ENCODE measurements at regions not wholly inside any gene's neighbourhood (a gene's known extent, or its start where the extent isn't known, plus 50 kb on each side); places are given as distances from the start of the nearest gene placed in this dataset.

DNA sequence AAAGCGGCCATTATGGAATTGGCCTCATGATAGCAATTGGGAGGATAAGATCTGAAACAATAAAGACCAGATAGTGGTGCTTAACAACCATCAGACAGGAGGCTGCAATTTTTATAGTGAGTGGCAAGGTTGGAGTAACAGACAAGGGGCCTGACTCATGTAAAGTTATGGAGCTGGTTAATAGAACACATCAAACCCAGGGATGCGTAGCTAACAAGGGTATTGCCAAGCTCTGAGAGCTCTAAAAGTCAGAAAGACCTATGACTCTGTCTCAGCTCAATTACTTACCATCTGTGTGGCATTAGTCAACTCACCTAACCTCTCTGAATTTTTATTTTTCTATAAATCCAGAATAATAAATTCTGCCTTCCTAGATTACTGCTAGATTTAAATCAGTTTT, 1731.5 kb upstream of the FLRT2 start:
- no peak for DNase-seq

DNA sequence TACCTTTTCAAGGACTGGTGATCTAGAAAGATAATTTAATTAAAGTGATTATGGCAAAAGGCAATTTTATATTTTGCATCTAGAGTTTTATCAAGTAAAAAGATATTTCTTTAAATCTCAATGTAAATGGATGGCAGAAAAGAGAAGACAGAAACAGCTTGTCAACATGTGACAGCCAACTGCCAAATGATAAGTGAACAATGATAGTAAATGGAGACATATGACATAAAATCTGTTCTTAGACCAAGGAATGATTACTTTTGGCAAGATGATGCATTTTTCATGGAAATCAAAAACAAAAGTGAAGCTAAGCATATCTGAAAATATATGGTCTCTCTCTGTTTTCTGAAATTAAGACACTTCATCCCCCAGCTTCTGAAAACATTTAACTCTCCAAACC, 1730.7 kb upstream of the FLRT2 start:
- no peak for DNase-seq

DNA sequence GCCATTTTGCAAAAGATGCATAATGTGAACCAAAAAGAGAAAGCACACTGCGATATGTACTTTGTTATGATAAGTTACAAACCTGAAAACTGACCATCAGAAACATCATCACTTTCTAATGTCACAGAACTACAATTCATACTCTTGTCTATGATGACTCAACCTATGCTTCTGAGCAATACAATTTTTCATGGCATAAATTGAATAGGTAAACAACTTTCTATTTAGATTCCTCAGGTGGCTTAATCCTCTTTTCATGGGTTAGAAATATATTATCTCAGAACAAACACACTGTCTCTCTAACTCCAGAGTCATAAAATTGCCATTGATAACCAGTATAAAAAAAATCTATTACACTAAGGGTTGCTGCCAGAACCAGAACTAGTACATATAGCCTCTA, 1715.0 kb upstream of the FLRT2 start:
- no peak for DNase-seq

DNA sequence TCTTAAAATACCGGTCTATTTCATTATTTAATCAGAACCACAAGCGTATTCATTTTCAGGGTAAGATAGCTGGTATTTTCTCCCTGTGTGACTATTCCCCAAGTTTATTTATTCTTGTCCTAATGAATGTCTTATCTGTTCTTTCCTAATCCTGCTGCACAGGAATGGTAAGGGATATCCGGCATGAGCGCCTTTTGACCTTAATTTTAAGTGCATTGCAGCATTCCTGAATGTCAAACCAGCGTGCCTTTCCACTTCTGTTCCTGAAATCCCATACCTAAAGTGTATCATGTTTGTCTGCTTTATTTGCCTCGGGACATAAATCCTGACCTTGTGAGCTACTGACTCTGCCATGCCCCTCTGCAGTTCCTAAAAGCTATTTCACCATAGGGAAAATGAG, 1713.2 kb upstream of the FLRT2 start:
- DNase-seq: no peak

DNA sequence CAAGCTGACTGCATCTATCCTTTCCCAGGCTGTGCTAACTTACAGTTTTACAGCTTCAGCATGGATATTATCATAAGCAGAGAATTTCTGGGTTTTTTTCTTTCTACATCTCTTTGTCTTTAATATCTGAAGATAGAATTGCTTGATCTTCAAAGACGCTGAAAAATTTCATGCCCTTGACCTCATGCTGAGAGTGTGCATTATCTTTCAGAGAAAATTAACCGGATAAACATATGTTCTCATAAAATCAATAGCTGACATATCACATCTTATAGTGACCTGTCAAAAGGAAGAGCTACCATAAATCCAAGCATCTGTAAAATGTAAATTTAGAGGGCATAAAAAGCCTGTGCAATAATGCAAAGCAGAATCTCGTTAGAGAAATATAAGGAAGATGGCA, 1704.1 kb upstream of the FLRT2 start:
- no peak for DNase-seq

DNA sequence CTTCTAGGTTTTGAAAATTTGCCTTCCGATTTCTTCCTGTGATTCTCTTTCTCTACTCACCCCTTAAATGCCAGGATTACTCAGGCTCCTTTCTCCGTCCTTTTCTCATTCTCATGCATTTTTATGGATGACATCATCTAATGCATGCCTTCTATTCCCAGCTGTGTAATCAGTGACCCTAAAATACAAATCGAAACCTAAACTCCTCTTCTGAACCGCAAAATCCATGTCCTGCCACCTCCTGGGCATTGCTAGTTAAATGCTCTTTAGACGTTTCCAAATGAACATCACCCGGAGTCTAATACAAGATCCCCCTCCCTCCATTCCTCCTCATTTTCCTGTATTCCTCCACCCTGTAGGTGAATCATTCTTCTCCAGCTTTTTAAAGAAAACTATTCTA, 1703.1 kb upstream of the FLRT2 start:
- DNase-seq: no peak

DNA sequence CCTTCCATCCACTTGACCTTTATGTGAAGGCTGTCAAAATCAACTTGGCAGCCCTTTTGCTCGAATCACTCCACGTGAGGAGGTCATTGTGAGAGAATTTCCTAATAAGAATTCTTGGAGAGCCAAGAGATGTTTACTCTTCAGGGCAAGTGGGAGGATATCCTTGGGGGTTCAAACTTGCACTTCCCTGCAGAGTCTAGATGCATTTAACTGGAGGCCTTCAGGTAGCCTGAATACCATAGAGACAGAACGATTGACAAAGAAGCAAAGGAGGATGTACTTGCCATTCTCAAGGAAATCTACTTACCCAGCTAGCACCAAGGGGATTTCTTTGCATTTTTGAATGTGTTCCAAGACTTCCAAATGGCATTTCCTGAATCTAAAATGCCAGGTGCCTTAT, 1702.6 kb upstream of the FLRT2 start:
- no peak for DNase-seq

DNA sequence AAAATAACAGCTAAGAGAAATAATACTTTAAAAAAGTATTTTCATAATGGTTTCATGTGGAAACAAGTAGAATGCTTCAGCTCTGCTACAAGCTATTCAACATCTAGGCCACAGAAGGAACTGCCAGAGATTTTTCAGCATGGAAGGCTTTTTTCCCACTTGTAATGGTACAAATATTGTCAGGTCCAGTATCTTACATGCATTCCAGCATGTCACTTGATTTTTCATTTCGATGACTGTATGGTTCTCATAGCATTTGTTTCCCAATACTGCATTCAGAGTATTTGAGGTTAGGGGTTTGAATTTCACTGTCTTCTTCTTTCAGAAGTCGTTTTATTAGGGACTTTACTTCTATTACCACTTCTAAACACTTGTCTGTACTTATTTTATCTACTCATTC, 1701.5 kb upstream of the FLRT2 start:
- no peak for DNase-seq

DNA sequence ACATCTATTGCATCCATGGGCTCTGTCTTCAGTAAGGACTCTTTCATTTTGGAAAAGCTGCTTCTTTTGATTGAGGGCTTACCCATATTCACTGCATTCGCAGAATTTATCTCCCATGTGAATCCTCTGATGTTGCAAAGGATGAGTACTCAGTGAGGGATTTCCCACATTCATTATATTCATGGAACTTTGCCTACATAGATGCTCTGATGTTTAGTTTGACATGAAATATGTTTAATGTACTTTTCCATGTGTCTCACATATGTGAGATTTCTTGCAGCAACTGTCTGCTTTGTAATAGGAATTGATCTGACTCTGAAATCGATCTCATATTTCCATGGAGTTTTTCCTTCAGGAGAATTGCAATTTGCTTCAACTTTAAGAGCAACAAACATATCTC, 1699.6 kb upstream of the FLRT2 start:
- no peak for DNase-seq

DNA sequence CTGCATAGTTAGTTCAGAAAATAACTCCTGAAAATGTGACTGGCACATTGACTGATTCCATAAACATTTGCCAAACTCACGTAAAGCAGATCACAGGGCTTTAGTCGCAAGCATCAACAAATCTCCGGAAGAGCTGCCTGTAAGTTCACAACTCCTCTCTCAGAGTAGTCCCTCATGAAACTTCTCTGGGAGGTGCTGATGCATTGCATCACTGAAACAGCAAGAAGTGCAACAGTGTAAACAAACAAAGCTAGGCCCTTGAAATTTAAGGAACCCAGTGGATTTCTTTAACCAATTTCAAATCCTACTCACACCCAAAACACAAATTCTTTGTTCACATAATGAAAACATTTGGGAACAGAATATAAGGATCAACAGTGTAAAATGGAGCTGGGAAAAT, 1691.7 kb upstream of the FLRT2 start:
- no peak for DNase-seq

DNA sequence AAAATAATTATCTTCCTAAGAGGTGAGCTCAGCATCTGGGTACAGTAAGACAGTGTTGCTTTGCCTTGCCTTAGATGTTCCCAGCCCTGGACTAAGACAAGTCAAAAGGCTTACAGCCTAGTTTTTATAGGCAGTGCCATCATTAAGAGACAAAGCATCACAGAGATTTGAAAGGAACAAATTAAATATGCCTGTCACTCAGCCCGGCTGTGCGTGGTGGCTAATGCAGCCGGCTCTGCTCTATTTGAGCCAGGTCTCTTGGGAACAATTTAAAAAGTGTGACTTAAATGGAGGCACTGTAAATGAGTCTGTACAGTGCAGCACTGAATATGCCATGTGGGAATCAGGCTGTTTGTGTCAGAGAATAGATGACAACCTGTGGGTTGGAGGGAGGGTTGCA, 1687.4 kb upstream of the FLRT2 start:
- no peak for DNase-seq

DNA sequence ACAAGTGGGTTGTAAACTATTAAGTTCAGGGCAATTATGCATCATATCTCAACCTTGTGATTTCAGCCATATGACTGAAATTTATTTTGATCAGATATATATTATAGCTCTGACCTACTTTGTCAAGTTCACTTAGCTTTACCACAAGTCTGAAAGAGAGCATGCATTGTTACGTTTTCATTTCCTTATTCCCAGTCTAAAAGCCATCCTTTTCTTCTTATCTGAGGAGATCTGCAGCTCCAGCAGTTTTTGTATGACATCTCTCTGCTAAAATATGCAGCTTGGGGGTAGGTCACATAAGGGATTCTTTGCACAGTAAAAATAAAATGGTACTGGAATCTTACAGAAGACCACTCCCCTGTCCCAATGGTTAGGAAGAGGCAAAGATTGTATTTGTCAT, 1682.8 kb upstream of the FLRT2 start:
- DNase-seq: no peak

DNA sequence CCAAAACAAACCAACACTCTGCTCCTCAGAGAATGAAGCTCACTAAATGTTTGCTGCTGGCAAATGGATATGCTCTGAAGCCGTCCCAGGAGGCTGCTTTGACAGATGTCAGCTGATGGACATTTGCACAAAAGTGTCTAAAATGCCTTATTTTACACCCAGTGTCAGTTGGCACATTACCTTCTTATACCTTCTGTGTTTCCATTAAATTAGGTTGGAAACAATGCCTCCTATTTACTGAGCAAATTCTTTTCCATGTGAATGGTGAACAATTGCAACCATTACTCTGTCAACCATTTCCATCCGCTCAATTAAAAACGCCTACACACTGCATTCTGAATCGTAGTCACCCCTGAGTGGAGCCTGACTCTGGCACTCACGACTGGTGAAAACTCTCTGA, 1679.9 kb upstream of the FLRT2 start:
- no peak for DNase-seq

DNA sequence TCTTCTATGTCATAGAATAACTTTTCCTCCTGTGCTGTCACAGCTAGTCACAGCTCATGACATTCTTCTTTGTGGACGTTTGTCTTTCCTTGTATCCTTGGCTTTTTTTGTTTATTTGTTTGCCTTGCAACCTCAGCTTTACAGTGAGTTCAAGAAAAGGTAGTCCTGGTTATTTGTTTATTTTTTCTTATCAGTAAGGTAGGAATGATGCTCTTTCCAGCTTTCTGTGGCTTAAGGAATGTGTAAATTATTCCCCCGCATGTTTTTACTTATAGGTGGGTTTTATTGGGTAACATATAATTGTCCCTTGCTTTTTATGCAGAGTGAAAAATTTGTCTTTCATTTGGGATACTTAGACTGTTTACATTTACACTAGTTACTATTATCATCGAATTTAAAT, 1673.6 kb upstream of the FLRT2 start:
- no peak for DNase-seq

DNA sequence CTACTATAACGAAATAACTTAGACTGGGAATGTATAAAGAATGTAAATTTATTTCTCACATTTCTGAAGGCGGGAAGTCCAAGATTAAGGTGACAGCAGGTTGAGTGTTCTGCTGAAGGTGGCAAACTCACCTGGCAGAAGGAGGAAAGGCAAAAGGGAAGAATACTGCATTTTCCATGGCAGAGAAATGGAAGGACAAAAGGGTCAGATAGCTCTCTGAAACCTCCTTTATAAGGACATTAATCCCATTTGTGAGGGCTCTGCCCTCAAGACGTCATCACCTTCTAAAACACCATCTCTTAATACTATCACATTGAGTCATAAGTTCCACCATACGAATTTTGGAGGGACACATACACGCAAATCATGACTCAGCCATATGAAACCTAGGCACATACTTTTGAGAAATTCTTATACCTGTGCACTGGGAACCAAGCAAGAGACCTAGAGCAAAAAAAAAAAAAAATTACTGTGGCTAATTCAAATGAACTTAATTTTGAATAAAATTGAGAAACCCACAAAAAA, 1669.3 kb upstream of the FLRT2 start:
- no peak for DNase-seq

DNA sequence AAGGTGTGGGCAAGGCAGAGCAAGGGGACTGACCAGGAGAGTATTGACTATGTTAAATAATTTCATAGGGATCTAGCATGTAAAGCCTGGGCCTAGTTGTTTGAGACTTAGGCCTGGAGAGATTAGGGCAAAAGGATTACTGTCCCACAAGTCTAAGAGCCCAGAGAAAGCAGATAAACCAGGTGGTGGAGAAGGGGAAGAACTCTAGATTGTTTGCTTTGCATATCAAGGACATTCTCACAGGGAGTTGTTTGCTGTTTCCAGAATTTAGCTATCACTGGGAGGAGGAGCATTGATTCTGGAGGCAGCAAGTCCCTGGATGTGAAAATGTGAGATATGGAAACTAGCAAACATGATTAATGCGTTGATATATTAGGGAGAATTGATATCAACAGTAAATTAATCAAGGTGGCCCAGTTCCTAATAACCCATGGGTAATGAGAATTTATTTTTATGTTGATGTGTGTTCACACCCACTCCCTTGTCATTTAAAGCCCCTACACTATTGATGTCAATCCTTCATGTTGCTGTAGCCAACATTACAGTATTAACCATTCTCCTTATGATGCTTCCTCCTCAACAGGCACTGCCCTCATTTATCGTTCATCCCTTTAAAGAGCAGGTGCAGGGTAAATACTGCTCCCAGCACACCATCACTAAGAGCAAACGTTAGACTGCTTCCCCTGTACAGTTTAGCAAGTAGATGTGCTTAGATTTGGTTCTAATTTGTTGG, 1666.7 kb upstream of the FLRT2 start:
- no peak for DNase-seq

DNA sequence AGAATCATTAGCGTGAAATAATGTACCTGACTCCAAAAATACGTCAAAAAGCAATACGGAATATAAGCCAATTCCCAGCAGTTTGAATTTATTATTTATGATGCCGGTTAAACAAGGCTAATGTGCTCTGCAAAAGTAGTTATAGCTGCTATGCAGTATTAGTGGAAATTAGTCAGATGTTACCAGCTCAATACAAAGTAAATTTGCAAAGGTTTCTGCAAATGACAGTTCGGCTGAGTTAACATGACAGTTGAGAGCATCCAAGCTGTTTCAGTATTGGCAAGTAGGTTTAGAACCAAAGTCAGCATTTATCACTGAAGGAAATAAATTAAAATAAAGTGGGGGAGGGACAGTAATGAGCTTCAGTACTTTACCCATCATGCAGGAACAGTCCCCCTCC, 1665.8 kb upstream of the FLRT2 start:
- DNase-seq: no peak

DNA sequence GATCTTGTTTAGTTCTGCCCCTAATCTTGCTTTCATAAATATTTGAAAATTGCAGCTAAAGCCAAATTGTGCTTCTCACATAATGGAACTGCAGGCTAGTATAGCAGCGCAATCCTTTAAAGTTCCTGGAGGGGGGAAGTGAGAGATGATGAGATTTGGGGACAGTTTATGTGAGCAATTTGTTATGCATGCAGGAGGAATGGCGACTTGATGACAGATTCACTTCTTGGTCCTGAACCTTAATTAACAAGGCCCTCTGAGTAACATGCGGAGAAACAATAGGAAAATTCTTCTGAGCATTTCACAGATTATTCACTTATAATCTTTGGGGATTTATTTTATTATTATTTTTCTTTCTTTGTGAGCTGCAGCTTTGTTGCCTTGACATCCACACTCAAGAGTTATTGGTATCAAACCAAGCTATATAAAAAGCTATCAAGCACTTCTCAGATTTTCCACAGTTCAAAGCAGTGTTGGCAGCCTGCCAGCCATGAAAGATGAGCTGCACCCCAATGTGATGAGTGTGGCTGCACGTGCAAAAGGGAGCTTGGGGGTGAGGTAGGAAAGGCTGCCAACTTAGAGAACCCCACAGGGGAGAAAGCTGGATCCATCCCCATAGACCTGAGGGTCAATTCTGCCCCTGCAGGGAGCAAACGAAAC, 1662.2 kb upstream of the FLRT2 start:
- no peak for DNase-seq

DNA sequence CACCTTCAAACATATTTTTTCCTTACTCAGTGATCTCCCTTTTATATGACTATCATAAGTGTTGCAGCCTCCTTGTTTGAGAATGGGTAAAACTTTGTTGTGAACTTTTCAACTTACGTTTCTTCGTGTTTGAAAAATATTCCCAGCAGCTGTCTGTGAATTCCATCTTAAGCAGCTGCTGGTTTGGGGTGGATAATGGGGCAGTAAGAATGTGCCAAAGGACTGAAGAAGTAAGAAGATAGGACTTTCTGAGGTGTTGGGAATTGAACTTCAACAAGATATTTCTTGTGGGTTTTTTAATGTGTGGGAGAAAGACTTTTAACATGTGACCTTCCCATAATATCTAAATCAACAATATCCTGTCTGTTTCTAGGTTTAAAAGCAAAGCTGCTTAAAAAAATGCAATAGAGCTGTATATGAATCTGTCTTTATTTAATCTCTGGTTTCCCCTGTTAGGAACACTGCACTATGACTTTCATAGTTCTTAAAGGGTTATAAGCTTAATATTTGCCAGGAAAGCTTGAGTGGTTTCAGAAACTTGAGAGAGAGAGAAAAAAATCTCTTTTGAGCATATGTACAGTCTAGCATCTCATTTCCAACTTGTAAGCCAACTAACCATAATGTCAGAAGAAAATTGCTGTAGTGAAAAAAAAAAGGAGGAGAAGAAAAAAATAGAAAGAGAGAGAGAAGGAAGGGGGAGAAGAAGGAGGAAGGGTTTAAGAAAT, 1659.2 kb upstream of the FLRT2 start:
- DNase-seq: no peak

DNA sequence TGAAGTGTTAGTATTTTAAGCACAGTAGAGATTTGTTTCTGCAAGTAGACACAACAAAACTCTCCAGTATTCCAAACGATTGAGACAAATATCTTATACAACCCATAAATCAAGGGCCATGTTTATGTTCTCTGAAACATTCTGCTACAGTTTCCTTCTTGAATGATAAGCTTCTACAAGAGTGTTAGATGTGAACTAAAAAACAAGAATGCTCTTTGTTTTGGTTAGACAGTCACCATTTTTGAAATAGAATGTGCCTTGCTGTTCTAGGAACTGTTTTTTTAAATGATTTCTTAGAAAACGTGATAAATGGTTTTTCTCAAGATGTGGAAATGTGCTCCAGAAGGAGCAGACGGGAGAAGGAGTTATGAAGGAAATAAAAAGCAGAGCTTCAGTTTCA, 1656.3 kb upstream of the FLRT2 start:
- no peak for DNase-seq

DNA sequence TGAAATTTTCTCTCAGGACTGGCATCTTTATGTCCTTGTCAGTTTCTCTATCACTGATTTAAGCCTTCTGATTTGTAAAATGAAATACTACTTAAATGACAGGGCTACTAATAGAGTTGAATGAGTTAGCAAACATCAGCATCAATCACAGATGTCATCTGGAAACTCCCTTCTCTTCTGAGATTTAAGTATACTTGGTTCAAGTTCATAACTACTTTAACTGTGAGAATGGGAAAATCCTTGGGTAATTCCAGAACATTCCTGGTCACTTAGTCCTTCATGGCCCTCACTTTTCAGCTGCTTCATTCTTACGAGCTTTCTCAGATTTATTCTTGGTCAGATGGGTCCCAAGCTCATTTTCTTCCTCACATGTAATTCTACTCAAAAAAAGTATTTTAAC, 1655.3 kb upstream of the FLRT2 start:
- DNase-seq: no peak

DNA sequence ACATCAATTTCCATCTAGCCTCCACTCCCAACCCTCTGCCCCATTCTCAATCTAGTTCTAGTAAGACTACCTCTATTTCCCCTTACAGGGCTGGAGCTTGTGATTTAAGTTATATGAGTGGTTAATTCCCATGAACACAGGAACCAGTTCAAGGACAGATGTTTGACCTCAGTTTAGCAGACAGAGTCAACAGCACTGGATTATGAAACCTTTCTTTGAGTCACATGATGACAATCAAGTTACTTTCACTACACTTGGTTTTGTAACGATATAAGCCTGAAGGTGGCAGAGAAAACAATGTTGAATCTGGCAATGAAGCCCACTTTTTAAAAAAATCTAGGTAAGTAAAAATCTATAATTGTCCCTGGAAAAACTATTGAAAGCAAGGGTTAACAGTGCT, 1646.2 kb upstream of the FLRT2 start:
- no peak for DNase-seq

DNA sequence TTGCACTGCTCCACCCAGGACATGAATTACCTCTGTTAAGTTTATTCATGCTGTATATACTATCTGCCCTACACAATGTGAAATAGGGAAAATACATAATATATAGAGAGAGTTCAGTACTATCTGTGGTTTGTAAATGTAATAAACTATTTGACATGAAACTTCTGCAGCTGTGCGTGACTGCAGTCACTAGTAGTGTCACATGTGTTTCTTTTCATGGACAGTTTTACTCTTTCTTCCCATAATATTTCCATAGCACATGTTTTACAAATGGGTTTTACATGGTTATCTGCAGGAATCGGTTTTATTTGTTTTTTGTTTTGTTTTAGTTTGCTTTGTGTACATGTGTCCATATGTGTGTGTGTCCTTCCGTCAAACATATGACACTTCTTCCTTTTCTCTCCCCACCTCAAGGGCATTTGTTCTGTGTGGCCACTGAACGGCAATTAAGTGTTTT, 1644.1 kb upstream of the FLRT2 start:
- no peak for DNase-seq

DNA sequence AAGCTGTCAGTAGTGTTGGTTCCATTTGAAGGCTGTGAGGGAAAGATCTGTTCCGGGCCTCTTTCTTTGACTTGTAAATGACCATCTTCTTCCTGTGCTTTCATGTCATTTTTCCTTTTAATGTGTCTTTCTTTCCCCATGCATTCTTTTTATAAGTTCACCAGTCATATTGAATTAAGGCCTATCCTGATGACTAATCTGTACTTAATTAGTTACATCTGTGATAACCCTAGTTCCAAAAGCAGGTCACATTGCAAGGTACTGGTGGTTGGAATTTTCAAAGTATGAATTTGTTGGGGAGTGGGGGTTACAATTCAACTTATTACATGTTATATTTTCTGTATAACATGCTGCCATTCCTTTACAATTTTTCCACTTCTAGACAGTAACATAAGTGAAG, 1642.1 kb upstream of the FLRT2 start:
- no peak for DNase-seq

Data from activated CD8-positive, alpha-beta memory T cell treated with anti-CD3 and anti-CD28 coated beads for 24 hours (primary cell).